ENCODE measurements at regions not wholly inside any gene's neighbourhood (a gene's known extent, or its start where the extent isn't known, plus 50 kb on each side); places are given as distances from the start of the nearest gene placed in this dataset.
"Not testable (repeated sequence)": the region's sequence is repeated elsewhere in the genome, so short reads cannot be mapped to it uniquely, and the experiment has no call there.

- not testable (repeated sequence) for H2AFZ ChIP-seq; H3F3A ChIP-seq (replicated peaks; ENCODE audit: low read depth); H3K4me1 Mint-ChIP-seq; H3K27ac ChIP-seq (ENCODE audit: low read depth); H3K4me2 ChIP-seq; DNase-seq (ENCODE audit: low spot score); H3K36me3 ChIP-seq (ENCODE audit: insufficient read depth); H3K4me1 ChIP-seq (ENCODE audit: insufficient read depth); H4K20me1 ChIP-seq (replicated peaks; ENCODE audit: insufficient read depth); H3K79me2 ChIP-seq (replicated peaks; ENCODE audit: insufficient read depth); H3K4me3 Mint-ChIP-seq; H3K27me3 Mint-ChIP-seq (ENCODE audit: insufficient read depth, low read depth, poor library complexity); H3K27ac Mint-ChIP-seq; ATAC-seq; H3K4me3 ChIP-seq; H3K9me2 ChIP-seq (ENCODE audit: insufficient read depth); H3K27me3 ChIP-seq (ENCODE audit: insufficient read depth)
- peaks cover 87% of the 10 kb centered on the region for H3K9me3 Mint-ChIP-seq
- peaks cover 14% of the 10 kb centered on the region for H3K36me3 Mint-ChIP-seq (ENCODE audit: low read depth)
Measured at GRCh38 chr10:38315090-38315805, 221.1 kb downstream of the ZNF37A start.

GRCh38 chr10:38321393-38321792 is 227.3 kb downstream of the ZNF37A start:
- H3K4me1 Mint-ChIP-seq; H3K4me1 ChIP-seq (ENCODE audit: insufficient read depth); H3K27me3 ChIP-seq (ENCODE audit: insufficient read depth); H3K36me3 ChIP-seq (ENCODE audit: insufficient read depth); H2AFZ ChIP-seq; H3K79me2 ChIP-seq (replicated peaks; ENCODE audit: insufficient read depth); H3K9me2 ChIP-seq (ENCODE audit: insufficient read depth); H3K27ac ChIP-seq (ENCODE audit: low read depth); H4K20me1 ChIP-seq (replicated peaks; ENCODE audit: insufficient read depth); H3K4me3 ChIP-seq; ATAC-seq; H3F3A ChIP-seq (replicated peaks; ENCODE audit: low read depth); H3K4me3 Mint-ChIP-seq; H3K27me3 Mint-ChIP-seq (ENCODE audit: insufficient read depth, low read depth, poor library complexity); DNase-seq (ENCODE audit: low spot score); H3K4me2 ChIP-seq; H3K36me3 Mint-ChIP-seq (ENCODE audit: low read depth); H3K27ac Mint-ChIP-seq: not testable (repeated sequence)
- H3K9me3 Mint-ChIP-seq = peaks cover 87% of the 10 kb centered on the region

GRCh38 chr10:38330306-38330705 is 236.2 kb downstream of the ZNF37A start:
- not testable (repeated sequence) for H3K27ac ChIP-seq (ENCODE audit: low read depth); H4K20me1 ChIP-seq (replicated peaks; ENCODE audit: insufficient read depth); H3K4me3 Mint-ChIP-seq; H3K4me3 ChIP-seq; H2AFZ ChIP-seq; H3K27me3 ChIP-seq (ENCODE audit: insufficient read depth); H3F3A ChIP-seq (replicated peaks; ENCODE audit: low read depth); H3K4me1 ChIP-seq (ENCODE audit: insufficient read depth); DNase-seq (ENCODE audit: low spot score); H3K36me3 Mint-ChIP-seq (ENCODE audit: low read depth); H3K27me3 Mint-ChIP-seq (ENCODE audit: insufficient read depth, low read depth, poor library complexity); H3K36me3 ChIP-seq (ENCODE audit: insufficient read depth); H3K27ac Mint-ChIP-seq; H3K4me1 Mint-ChIP-seq; H3K9me2 ChIP-seq (ENCODE audit: insufficient read depth); H3K79me2 ChIP-seq (replicated peaks; ENCODE audit: insufficient read depth); H3K4me2 ChIP-seq; ATAC-seq
- peaks cover 76% of the 10 kb centered on the region for H3K9me3 Mint-ChIP-seq

- H3K27me3 Mint-ChIP-seq (ENCODE audit: insufficient read depth, low read depth, poor library complexity); ATAC-seq; H4K20me1 ChIP-seq (replicated peaks; ENCODE audit: insufficient read depth); H3K4me1 ChIP-seq (ENCODE audit: insufficient read depth); H3K36me3 ChIP-seq (ENCODE audit: insufficient read depth); DNase-seq (ENCODE audit: low spot score); H3K9me2 ChIP-seq (ENCODE audit: insufficient read depth); H3K27me3 ChIP-seq (ENCODE audit: insufficient read depth); H3F3A ChIP-seq (replicated peaks; ENCODE audit: low read depth); H2AFZ ChIP-seq; H3K4me3 ChIP-seq; H3K27ac Mint-ChIP-seq; H3K4me3 Mint-ChIP-seq; H3K4me2 ChIP-seq; H3K4me1 Mint-ChIP-seq; H3K27ac ChIP-seq (ENCODE audit: low read depth); H3K79me2 ChIP-seq (replicated peaks; ENCODE audit: insufficient read depth): not testable (repeated sequence)
- H3K36me3 Mint-ChIP-seq (ENCODE audit: low read depth) = peaks cover 11% of the 10 kb centered on the region
- H3K9me3 Mint-ChIP-seq = peaks cover 79% of the 10 kb centered on the region
Measured at GRCh38 chr10:38331106-38331505, 237.0 kb downstream of the ZNF37A start.

- H3K79me2 ChIP-seq (replicated peaks; ENCODE audit: insufficient read depth); H3K4me1 ChIP-seq (ENCODE audit: insufficient read depth); H2AFZ ChIP-seq; ATAC-seq; H3F3A ChIP-seq (replicated peaks; ENCODE audit: low read depth); H3K27ac ChIP-seq (ENCODE audit: low read depth); H3K9me2 ChIP-seq (ENCODE audit: insufficient read depth); H3K4me2 ChIP-seq; H3K27me3 ChIP-seq (ENCODE audit: insufficient read depth); H3K4me3 ChIP-seq; H3K4me1 Mint-ChIP-seq; H3K36me3 Mint-ChIP-seq (ENCODE audit: low read depth); H3K27ac Mint-ChIP-seq; DNase-seq (ENCODE audit: low spot score); H3K4me3 Mint-ChIP-seq; H3K27me3 Mint-ChIP-seq (ENCODE audit: insufficient read depth, low read depth, poor library complexity); H3K36me3 ChIP-seq (ENCODE audit: insufficient read depth); H4K20me1 ChIP-seq (replicated peaks; ENCODE audit: insufficient read depth): not testable (repeated sequence)
- peaks cover 75% of the 10 kb centered on the region for H3K9me3 Mint-ChIP-seq
Measured at GRCh38 chr10:38333699-38334098, 239.6 kb downstream of the ZNF37A start.

- Mint-ChIP-seq H3K36me3 (ENCODE audit: low read depth) (peaks cover 30% of the 10 kb centered on the region), H3K9me3 (peaks cover 79% of the 10 kb centered on the region)
- DNase-seq (ENCODE audit: low spot score); H3K4me1 Mint-ChIP-seq; H3K4me3 Mint-ChIP-seq; H3K4me1 ChIP-seq (ENCODE audit: insufficient read depth); H4K20me1 ChIP-seq (replicated peaks; ENCODE audit: insufficient read depth); H3K4me2 ChIP-seq; H3K4me3 ChIP-seq; H3K79me2 ChIP-seq (replicated peaks; ENCODE audit: insufficient read depth); H3F3A ChIP-seq (replicated peaks; ENCODE audit: low read depth); H3K27ac Mint-ChIP-seq; H3K27me3 ChIP-seq (ENCODE audit: insufficient read depth); ATAC-seq; H3K9me2 ChIP-seq (ENCODE audit: insufficient read depth); H3K27me3 Mint-ChIP-seq (ENCODE audit: insufficient read depth, low read depth, poor library complexity); H2AFZ ChIP-seq; H3K27ac ChIP-seq (ENCODE audit: low read depth); H3K36me3 ChIP-seq (ENCODE audit: insufficient read depth): not testable (repeated sequence)
Measured at GRCh38 chr10:38350645-38351044, 256.5 kb downstream of the ZNF37A start.

GRCh38 chr10:38354410-38354809 is 260.3 kb downstream of the ZNF37A start:
- H3K36me3 Mint-ChIP-seq (ENCODE audit: low read depth); DNase-seq (ENCODE audit: low spot score); H3K27ac Mint-ChIP-seq; H3K4me2 ChIP-seq; H3K4me1 ChIP-seq (ENCODE audit: insufficient read depth); H3K4me3 ChIP-seq; ATAC-seq; H3K79me2 ChIP-seq (replicated peaks; ENCODE audit: insufficient read depth); H3F3A ChIP-seq (replicated peaks; ENCODE audit: low read depth); H3K4me1 Mint-ChIP-seq; H3K4me3 Mint-ChIP-seq; H3K9me2 ChIP-seq (ENCODE audit: insufficient read depth); H3K27ac ChIP-seq (ENCODE audit: low read depth); H2AFZ ChIP-seq; H4K20me1 ChIP-seq (replicated peaks; ENCODE audit: insufficient read depth); H3K36me3 ChIP-seq (ENCODE audit: insufficient read depth); H3K27me3 Mint-ChIP-seq (ENCODE audit: insufficient read depth, low read depth, poor library complexity); H3K27me3 ChIP-seq (ENCODE audit: insufficient read depth): not testable (repeated sequence)
- H3K9me3 Mint-ChIP-seq = peaks cover 65% of the 10 kb centered on the region
